ENCODE measurements at regions not wholly inside any gene's neighbourhood (a gene's known extent, or its start where the extent isn't known, plus 50 kb on each side); places are given as distances from the start of the nearest gene placed in this dataset.
"Not testable (repeated sequence)": the region's sequence is repeated elsewhere in the genome, so short reads cannot be mapped to it uniquely, and the experiment has no call there.

- H3K9me3 Mint-ChIP-seq: no peaks in the 10 kb centered on the region
- H3K4me1 Mint-ChIP-seq: no peaks in the 10 kb centered on the region
- no peaks in the 10 kb centered on the region for H3K36me3 Mint-ChIP-seq (ENCODE audit: insufficient read depth)
- H3K4me3 Mint-ChIP-seq: no peak overlapping the region
- no peak overlapping the region for H3K27ac Mint-ChIP-seq (ENCODE audit: low read depth)
- DNase-seq (ENCODE audit: low spot score in 2 of 2) (no peak), ATAC-seq (replicated peaks; ENCODE audit: extremely low read depth, poor library complexity, severe bottlenecking) (no peak)
- peaks cover 16% of the 10 kb centered on the region for H3K27me3 Mint-ChIP-seq
Observed at GRCh38 chr3:72520690-72521308, 327.4 kb downstream of the SHQ1 start.

- ATAC-seq (replicated peaks; ENCODE audit: extremely low read depth, poor library complexity, severe bottlenecking): no peak
- no peak overlapping the region for H3K27ac Mint-ChIP-seq (ENCODE audit: low read depth)
- peaks cover 9% of the 10 kb centered on the region for H3K27me3 Mint-ChIP-seq
- DNase-seq (ENCODE audit: low spot score in 2 of 2): no peak
- no peaks in the 10 kb centered on the region for H3K9me3 Mint-ChIP-seq
- no peaks in the 10 kb centered on the region for H3K36me3 Mint-ChIP-seq (ENCODE audit: insufficient read depth)
- H3K4me3 Mint-ChIP-seq: no peak overlapping the region
- no peaks in the 10 kb centered on the region for H3K4me1 Mint-ChIP-seq
Observed at GRCh38 chr3:72519946-72520604, 328.2 kb downstream of the SHQ1 start.

- H3K27me3 Mint-ChIP-seq: peaks cover 8% of the 10 kb centered on the region
- ATAC-seq (replicated peaks; ENCODE audit: extremely low read depth, poor library complexity, severe bottlenecking): no peak
- H3K9me3 Mint-ChIP-seq: no peaks in the 10 kb centered on the region
- no peak overlapping the region for H3K4me3 Mint-ChIP-seq
- H3K27ac Mint-ChIP-seq (ENCODE audit: low read depth): no peak overlapping the region
- H3K36me3 Mint-ChIP-seq (ENCODE audit: insufficient read depth): no peaks in the 10 kb centered on the region
- no peak for DNase-seq (ENCODE audit: low spot score in 2 of 2)
- no peaks in the 10 kb centered on the region for H3K4me1 Mint-ChIP-seq
Observed at GRCh38 chr3:72517921-72518424, 330.3 kb downstream of the SHQ1 start.

GRCh38 chr3:72517336-72517735 is 330.9 kb downstream of the SHQ1 start:
- DNase-seq (ENCODE audit: low spot score in 2 of 2) (no peak), ATAC-seq (replicated peaks; ENCODE audit: extremely low read depth, poor library complexity, severe bottlenecking) (no peak)
- H3K9me3 Mint-ChIP-seq: no peaks in the 10 kb centered on the region
- peaks cover 8% of the 10 kb centered on the region for H3K27me3 Mint-ChIP-seq
- H3K27ac Mint-ChIP-seq (ENCODE audit: low read depth): no peak overlapping the region
- no peak overlapping the region for H3K4me3 Mint-ChIP-seq
- H3K4me1 Mint-ChIP-seq: no peaks in the 10 kb centered on the region
- H3K36me3 Mint-ChIP-seq (ENCODE audit: insufficient read depth): no peaks in the 10 kb centered on the region

- Mint-ChIP-seq H3K4me3 (no peak overlapping the region), H3K36me3 (ENCODE audit: insufficient read depth) (no peaks in the 10 kb centered on the region), H3K27me3 (peaks cover 8% of the 10 kb centered on the region), H3K4me1 (no peaks in the 10 kb centered on the region), H3K9me3 (no peaks in the 10 kb centered on the region), H3K27ac (ENCODE audit: low read depth) (no peak overlapping the region)
- DNase-seq (ENCODE audit: low spot score in 2 of 2) (no peak), ATAC-seq (replicated peaks; ENCODE audit: extremely low read depth, poor library complexity, severe bottlenecking) (no peak)
Observed at GRCh38 chr3:72516361-72516760, 331.9 kb downstream of the SHQ1 start.

- ATAC-seq (replicated peaks; ENCODE audit: extremely low read depth, poor library complexity, severe bottlenecking): no peak
- H3K9me3 Mint-ChIP-seq: no peaks in the 10 kb centered on the region
Observed at GRCh38 chr3:72515941-72516340, 332.3 kb downstream of the SHQ1 start.

GRCh38 chr3:72515281-72515680 is 333.0 kb downstream of the SHQ1 start:
- Mint-ChIP-seq H3K27me3 (peaks cover 4% of the 10 kb centered on the region), H3K36me3 (ENCODE audit: insufficient read depth) (no peaks in the 10 kb centered on the region), H3K4me3 (no peak overlapping the region), H3K4me1 (no peaks in the 10 kb centered on the region), H3K9me3 (no peaks in the 10 kb centered on the region), H3K27ac (ENCODE audit: low read depth) (no peak overlapping the region)
- DNase-seq (ENCODE audit: low spot score in 2 of 2): no peak
- ATAC-seq (replicated peaks; ENCODE audit: extremely low read depth, poor library complexity, severe bottlenecking): no peak

More at GRCh38 chr3:72515941-72516340, 332.3 kb downstream of the SHQ1 start:
- H3K4me3 Mint-ChIP-seq: no peak overlapping the region
- H3K27me3 Mint-ChIP-seq: peaks cover 8% of the 10 kb centered on the region
- DNase-seq (ENCODE audit: low spot score in 2 of 2): no peak
- H3K27ac Mint-ChIP-seq (ENCODE audit: low read depth): no peak overlapping the region
- H3K4me1 Mint-ChIP-seq: no peaks in the 10 kb centered on the region
- H3K36me3 Mint-ChIP-seq (ENCODE audit: insufficient read depth): no peaks in the 10 kb centered on the region

GRCh38 chr3:72510247-72510646 is 338.0 kb downstream of the SHQ1 start:
- Mint-ChIP-seq H3K4me3 (no peak overlapping the region), H3K36me3 (ENCODE audit: insufficient read depth) (no peaks in the 10 kb centered on the region), H3K4me1 (no peaks in the 10 kb centered on the region), H3K27ac (ENCODE audit: low read depth) (no peak overlapping the region), H3K27me3 (peaks cover 10% of the 10 kb centered on the region), H3K9me3 (no peaks in the 10 kb centered on the region)
- no peak for DNase-seq (ENCODE audit: low spot score in 2 of 2)
- ATAC-seq (replicated peaks; ENCODE audit: extremely low read depth, poor library complexity, severe bottlenecking): no peak

GRCh38 chr3:72505539-72506405 is 342.5 kb downstream of the SHQ1 start:
- DNase-seq (ENCODE audit: low spot score in 2 of 2): no peak
- Mint-ChIP-seq H3K27me3 (peaks cover 10% of the 10 kb centered on the region), H3K36me3 (ENCODE audit: insufficient read depth) (no peaks in the 10 kb centered on the region), H3K9me3 (no peaks in the 10 kb centered on the region), H3K4me3 (no peak overlapping the region), H3K27ac (ENCODE audit: low read depth) (no peak overlapping the region), H3K4me1 (no peaks in the 10 kb centered on the region)
- no peak for ATAC-seq (replicated peaks; ENCODE audit: extremely low read depth, poor library complexity, severe bottlenecking)

GRCh38 chr3:72497501-72497900 is 350.7 kb downstream of the SHQ1 start:
- not testable (repeated sequence) for ATAC-seq (replicated peaks; ENCODE audit: extremely low read depth, poor library complexity, severe bottlenecking); H3K4me3 Mint-ChIP-seq; DNase-seq (ENCODE audit: low spot score in 2 of 2); H3K9me3 Mint-ChIP-seq; H3K36me3 Mint-ChIP-seq (ENCODE audit: insufficient read depth); H3K27me3 Mint-ChIP-seq; H3K4me1 Mint-ChIP-seq; H3K27ac Mint-ChIP-seq (ENCODE audit: low read depth)

- no peak for DNase-seq (ENCODE audit: low spot score in 2 of 2)
- Mint-ChIP-seq H3K27me3 (no peaks in the 10 kb centered on the region), H3K9me3 (no peaks in the 10 kb centered on the region), H3K36me3 (ENCODE audit: insufficient read depth) (no peaks in the 10 kb centered on the region), H3K4me3 (no peak overlapping the region), H3K27ac (ENCODE audit: low read depth) (no peak overlapping the region), H3K4me1 (no peaks in the 10 kb centered on the region)
- no peak for ATAC-seq (replicated peaks; ENCODE audit: extremely low read depth, poor library complexity, severe bottlenecking)
Observed at GRCh38 chr3:72496051-72496670, 352.1 kb downstream of the SHQ1 start.

GRCh38 chr3:72494626-72495025 is 353.6 kb downstream of the SHQ1 start:
- H3K9me3 Mint-ChIP-seq: no peaks in the 10 kb centered on the region
- no peak overlapping the region for H3K27ac Mint-ChIP-seq (ENCODE audit: low read depth)
- H3K4me1 Mint-ChIP-seq: no peaks in the 10 kb centered on the region
- ATAC-seq (replicated peaks; ENCODE audit: extremely low read depth, poor library complexity, severe bottlenecking): no peak
- H3K36me3 Mint-ChIP-seq (ENCODE audit: insufficient read depth): no peaks in the 10 kb centered on the region
- DNase-seq (ENCODE audit: low spot score in 2 of 2): no peak
- H3K4me3 Mint-ChIP-seq: no peak overlapping the region
- H3K27me3 Mint-ChIP-seq: no peaks in the 10 kb centered on the region

All from central memory CD8-positive, alpha-beta T cell (primary cell).